Thoracic aorta (tissue), 2 donors: ENCODE measurements at regions not wholly inside any gene's neighbourhood (a gene's known extent, or its start where the extent isn't known, plus 50 kb on each side); places are given as distances from the start of the nearest gene placed in this dataset.

ENCODE experiments used
- ATAC-seq: fragments of 150-250 bp; one replicate; pipeline ENCODE4 v1.8.0; 2017; ENCODE audit warnings: low read depth; ENCODE audit not compliant: insufficient number of reproducible peaks, low FRiP score
- DNase-seq: peaks from one replicate; pipeline ENCODE4 v3.0.0-alpha.2; 2020; ENCODE audit warnings: low spot score
- H3K27ac ChIP-seq, 2 donors: fragments of 200-600 bp; sonication (generic); 1 replicate in 1 of 2; 2 replicates in 1 of 2; pipeline ENCODE4 v1.5.1; 2016; ENCODE audit warnings: mild to moderate bottlenecking in 2 of 2, moderate library complexity in 2 of 2
- H3K27me3 ChIP-seq: fragments of 200-600 bp; sonication (generic); replicated peaks from 2 replicates; pipeline ENCODE4 v1.6.0; 2016; ENCODE audit warnings: mild to moderate bottlenecking; ENCODE audit not compliant: insufficient read depth
- H3K36me3 ChIP-seq: fragments of 200-600 bp; sonication (generic); one replicate; pipeline ENCODE4 v1.5.1; 2016
- H3K4me1 ChIP-seq, 2 donors: fragments of 200-600 bp; sonication (generic); 1 replicate in 1 of 2; 2 replicates in 1 of 2; pipeline versions ENCODE4 v1.5.1 to v1.6.0; 2016; ENCODE audit warnings: low read depth in 2 of 2, mild to moderate bottlenecking in 1 of 2; ENCODE audit not compliant: control insufficient read depth in 1 of 2
- H3K4me3 ChIP-seq: fragments of 200-600 bp; sonication (generic); 2 replicates; pipeline ENCODE4 v1.5.1; 2016; ENCODE audit warnings: mild to moderate bottlenecking
- H3K9me3 ChIP-seq: fragments of 200-600 bp; sonication (generic); 2 replicates; pipeline ENCODE4 v1.5.1; 2016
- TF ChIP-seq, protein P1 (sequence below): fragments of 200-600 bp; sonication (generic); IDR thresholded peaks from one replicate; pipeline ENCODE4 v1.5.1; 2019; ENCODE audit warnings: antibody characterized with exemption

DNA sequence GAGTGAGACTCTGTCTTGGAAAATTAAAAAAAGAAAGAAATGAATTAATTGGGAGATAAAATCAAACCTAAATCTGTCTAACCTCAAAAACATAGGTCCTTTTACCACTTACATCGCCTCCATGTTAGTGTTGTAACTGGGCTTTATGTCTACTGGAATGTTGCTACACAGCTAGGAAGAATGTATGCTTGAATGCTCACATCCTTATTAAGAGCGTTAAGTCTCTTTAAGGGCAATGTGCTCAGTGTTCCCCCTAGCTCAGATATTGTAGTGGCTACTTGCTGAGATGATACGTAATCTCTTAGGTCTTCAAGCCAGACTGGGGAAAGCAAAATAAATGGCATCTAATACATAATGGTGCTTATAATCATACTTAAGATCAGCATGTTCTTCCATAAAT is 1072.8 kb downstream of the PDHA2 start:
- ATAC-seq: no peak
- TF ChIP-seq, protein P1, sequence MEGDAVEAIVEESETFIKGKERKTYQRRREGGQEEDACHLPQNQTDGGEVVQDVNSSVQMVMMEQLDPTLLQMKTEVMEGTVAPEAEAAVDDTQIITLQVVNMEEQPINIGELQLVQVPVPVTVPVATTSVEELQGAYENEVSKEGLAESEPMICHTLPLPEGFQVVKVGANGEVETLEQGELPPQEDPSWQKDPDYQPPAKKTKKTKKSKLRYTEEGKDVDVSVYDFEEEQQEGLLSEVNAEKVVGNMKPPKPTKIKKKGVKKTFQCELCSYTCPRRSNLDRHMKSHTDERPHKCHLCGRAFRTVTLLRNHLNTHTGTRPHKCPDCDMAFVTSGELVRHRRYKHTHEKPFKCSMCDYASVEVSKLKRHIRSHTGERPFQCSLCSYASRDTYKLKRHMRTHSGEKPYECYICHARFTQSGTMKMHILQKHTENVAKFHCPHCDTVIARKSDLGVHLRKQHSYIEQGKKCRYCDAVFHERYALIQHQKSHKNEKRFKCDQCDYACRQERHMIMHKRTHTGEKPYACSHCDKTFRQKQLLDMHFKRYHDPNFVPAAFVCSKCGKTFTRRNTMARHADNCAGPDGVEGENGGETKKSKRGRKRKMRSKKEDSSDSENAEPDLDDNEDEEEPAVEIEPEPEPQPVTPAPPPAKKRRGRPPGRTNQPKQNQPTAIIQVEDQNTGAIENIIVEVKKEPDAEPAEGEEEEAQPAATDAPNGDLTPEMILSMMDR: no peak
- no peak overlapping the region for H3K27ac ChIP-seq
- H3K9me3 ChIP-seq: no peaks in the 10 kb centered on the region
- no peak overlapping the region for H3K4me3 ChIP-seq
- H3K4me1 ChIP-seq: no peaks in the 10 kb centered on the region
- DNase-seq: no peak
- H3K27me3 ChIP-seq: no peaks in the 10 kb centered on the region
- no peaks in the 10 kb centered on the region for H3K36me3 ChIP-seq

DNA sequence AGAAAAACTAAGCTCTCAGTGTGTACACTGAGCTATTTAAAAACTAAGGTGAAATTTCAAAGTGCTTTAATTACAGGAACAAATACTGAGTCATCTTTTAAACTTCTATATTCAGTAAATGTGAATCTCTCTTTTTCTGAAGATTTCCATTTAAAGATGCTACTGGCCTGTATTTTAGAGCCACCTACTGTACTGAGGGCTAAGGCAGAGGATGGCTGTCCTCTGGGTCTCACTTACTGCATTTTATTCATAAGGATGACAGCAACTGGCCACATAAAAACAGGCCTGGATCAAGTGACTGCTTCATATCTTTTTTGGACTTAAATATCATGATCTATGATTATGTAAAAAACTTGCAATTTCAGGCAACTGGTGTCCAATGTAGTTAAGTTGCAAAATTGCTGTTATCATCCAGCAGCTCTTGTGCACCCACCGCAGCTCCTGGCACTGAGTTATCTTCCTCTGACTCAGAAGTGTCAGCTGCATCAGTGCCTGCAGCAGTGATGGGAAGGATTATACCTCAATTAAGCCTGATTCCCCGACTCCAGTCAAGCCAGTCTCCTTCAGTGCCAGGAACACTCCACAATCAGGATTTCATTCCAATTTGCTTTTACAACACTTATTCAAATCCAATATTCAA is 1073.7 kb downstream of the PDHA2 start:
- ATAC-seq: no peak
- Histone ChIP-seq H3K4me3 (no peak overlapping the region), H3K36me3 (no peaks in the 10 kb centered on the region), H3K27me3 (no peaks in the 10 kb centered on the region), H3K27ac (no peak overlapping the region), H3K4me1 (no peaks in the 10 kb centered on the region), H3K9me3 (no peaks in the 10 kb centered on the region)
- TF ChIP-seq, protein P1: no peak
- DNase-seq: no peak

DNA sequence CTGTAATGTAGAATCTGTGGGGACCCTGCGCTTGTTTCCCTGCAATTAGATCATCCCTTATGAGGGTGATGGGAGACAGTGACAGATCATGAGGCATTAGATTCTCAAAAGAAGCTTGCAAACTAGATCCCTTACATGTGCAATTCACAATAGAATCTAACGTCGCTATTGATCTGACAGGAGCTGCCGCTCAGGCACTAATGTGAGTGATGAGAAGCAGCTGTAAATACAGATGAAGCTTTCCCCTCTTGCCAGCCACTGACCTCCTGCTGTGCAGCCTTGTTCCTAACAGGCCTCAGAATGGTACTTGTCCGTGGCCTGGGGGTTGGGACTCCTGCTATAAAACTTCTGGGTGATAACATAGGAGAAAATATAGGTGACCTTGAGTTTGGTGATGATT is 1076.8 kb downstream of the PDHA2 start:
- TF ChIP-seq, protein P1: no peak
- no peaks in the 10 kb centered on the region for H3K36me3 ChIP-seq
- no peaks in the 10 kb centered on the region for H3K4me1 ChIP-seq

DNA sequence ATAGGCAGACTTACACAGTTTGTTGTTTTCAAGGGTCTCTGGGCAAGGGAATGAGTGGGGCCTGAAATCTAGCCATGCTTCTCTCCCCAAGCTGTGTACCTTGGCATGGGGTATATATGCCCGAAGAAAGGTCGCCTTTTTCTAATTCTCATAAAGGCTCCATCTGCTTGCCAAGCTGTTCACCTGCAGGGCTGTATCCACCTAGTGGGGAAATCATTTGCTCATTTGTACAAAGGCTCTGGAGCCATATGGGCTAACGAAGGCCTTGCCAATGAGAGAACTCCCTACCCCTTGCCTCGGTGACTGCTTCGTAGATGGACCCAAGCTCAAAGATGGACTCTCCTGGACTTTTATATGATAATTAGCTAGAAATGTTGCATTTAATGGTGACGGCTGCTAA is 1097.0 kb downstream of the PDHA2 start:
- ATAC-seq (no peak), DNase-seq (no peak)
- Histone ChIP-seq H3K27ac (no peak overlapping the region), H3K36me3 (no peaks in the 10 kb centered on the region), H3K9me3 (no peaks in the 10 kb centered on the region), H3K4me1 (no peaks in the 10 kb centered on the region), H3K4me3 (no peak overlapping the region), H3K27me3 (no peaks in the 10 kb centered on the region)
- TF ChIP-seq, protein P1: no peak

More for the DNA sequence above, 1076.8 kb downstream of the PDHA2 start:
- Histone ChIP-seq H3K9me3 (no peaks in the 10 kb centered on the region), H3K4me3 (no peak overlapping the region), H3K27me3 (no peaks in the 10 kb centered on the region), H3K27ac (no peak overlapping the region)
- no peak for ATAC-seq
- no peak for DNase-seq

DNA sequence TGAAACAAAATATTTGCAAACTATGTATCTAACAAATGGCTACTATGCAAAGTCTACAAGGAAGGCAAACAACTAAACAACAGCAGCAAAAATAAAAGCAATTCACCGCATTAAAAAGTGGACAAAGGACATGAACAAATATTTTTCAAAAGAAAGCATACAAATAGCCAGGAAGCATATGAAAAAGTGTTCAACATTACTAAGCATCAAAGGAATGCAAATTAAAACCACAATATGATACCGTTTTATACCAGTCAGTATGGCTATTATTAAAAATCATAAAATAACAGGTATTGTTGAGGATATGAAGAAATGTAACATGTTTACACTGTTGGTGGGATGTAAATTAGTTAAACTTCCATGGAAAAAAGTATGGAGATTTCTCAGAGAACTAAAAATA is 1106.7 kb downstream of the PDHA2 start:
- TF ChIP-seq, protein P1: no peak
- Histone ChIP-seq H3K4me3 (no peak overlapping the region), H3K9me3 (no peaks in the 10 kb centered on the region), H3K4me1 (no peaks in the 10 kb centered on the region), H3K27ac (no peak overlapping the region), H3K36me3 (no peaks in the 10 kb centered on the region), H3K27me3 (no peaks in the 10 kb centered on the region)
- ATAC-seq (no peak), DNase-seq (no peak)
